ENCODE measurements at regions not wholly inside any gene's neighbourhood (a gene's known extent, or its start where the extent isn't known, plus 50 kb on each side); places are given as distances from the start of the nearest gene placed in this dataset.

DNA sequence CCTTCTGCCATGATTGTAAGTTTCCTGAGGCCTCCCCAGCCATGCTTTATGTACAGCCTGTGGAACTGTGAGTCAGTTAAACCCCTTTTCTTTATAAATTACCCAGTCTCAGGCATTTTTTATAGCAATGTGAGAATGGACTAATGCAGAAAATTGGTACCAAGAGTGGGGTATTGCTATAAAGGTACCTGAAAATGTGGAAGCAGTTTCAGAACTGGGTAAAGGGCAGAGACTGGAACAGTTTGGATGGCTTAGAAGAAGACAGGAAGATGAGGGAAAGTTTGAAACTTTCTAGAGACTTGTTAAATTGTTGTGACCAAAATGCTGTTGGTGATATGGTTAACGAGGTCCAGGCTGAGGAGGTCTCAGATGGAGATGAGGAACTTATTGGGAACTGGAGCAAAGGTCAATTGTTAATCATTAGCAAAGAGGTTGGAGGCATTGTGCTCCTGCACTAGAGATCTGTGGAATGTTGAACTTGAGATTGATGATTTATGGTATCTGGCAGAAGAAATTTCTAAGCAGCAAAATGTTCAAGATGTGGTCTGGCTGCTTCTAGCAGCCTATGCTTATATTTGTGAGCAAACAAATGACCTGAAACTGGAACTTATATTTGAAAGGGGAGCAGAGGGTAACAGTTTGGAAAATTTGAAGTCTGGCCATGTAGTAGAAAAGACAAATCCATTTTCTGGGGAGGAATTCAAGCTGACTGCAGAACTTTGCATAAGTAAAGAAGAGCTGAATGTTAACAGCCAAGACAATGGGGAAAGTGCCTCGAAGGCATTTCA, 79.0 kb upstream of the GMDS start:
- TF ChIP-seq, protein P1, sequence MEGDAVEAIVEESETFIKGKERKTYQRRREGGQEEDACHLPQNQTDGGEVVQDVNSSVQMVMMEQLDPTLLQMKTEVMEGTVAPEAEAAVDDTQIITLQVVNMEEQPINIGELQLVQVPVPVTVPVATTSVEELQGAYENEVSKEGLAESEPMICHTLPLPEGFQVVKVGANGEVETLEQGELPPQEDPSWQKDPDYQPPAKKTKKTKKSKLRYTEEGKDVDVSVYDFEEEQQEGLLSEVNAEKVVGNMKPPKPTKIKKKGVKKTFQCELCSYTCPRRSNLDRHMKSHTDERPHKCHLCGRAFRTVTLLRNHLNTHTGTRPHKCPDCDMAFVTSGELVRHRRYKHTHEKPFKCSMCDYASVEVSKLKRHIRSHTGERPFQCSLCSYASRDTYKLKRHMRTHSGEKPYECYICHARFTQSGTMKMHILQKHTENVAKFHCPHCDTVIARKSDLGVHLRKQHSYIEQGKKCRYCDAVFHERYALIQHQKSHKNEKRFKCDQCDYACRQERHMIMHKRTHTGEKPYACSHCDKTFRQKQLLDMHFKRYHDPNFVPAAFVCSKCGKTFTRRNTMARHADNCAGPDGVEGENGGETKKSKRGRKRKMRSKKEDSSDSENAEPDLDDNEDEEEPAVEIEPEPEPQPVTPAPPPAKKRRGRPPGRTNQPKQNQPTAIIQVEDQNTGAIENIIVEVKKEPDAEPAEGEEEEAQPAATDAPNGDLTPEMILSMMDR (IDR thresholded peaks at IDR 0.05), result no peak
- no peak for TF ChIP-seq TCF7L2 (IDR thresholded peaks at IDR 0.05; ENCODE audit: low read depth, low read length)
- no peak for TF ChIP-seq POLR2AphosphoS5 (IDR thresholded peaks at IDR 0.05; ENCODE audit: low read depth, low read length)

Measured in Panc1 (cell line).